GM18508 (cell line): ENCODE measurements at regions not wholly inside any gene's neighbourhood (a gene's known extent, or its start where the extent isn't known, plus 50 kb on each side); places are given as distances from the start of the nearest gene placed in this dataset.

Experiments
- ATAC-seq: cut with Tn5 transposase; IDR thresholded peaks from one replicate; pipeline ENCODE4 v1.9.1; 2021; ENCODE audit warnings: moderate number of reproducible peaks; ENCODE audit not compliant: insufficient read depth, unreplicated experiment

GRCh38 chr14:62126879-62127478 is 364.8 kb downstream of the SNAPC1 start:
- peak; percentile 58 for ATAC-seq

- ATAC-seq, result no peak
Measured at GRCh38 chr14:62130441-62130840, 368.2 kb downstream of the SNAPC1 start.

DNA sequence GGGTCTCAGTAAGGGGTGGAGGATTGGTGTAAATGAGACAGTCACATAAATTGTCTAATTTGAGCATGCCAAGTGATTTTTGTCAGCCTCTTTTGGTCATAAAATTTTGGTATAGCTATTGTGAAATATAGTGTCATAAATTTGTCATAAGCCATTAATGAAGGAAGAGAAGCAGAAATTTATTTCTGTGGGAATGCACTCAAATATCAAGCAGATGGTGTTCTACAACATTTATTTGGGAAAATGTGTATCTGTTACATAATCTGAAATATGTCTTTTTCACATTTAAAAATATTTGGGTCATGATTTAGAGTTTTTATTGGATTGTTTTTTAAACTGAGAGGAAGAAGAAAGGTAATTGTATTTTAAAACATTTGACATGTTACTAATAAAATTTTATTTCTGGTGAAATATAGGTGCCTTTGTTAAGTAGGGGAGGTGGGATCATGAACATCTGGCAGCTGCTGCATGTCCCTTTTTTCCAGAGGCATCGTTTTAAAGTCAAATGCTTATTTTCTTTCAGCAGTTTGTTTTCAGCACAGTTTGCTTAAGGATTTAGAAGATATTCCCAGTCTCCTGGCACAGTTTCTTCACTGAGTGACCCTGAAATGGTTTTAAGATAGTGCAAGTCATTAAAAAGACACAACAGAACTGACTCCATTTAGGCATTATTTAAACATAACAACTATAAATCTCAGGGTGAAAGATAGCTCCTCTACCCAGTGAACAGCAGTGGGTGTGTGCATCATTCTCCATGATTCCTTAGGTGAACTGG is 371.7 kb downstream of the SNAPC1 start:
- no peak for ATAC-seq

GRCh38 chr14:62138593-62138992 is 376.4 kb downstream of the SNAPC1 start:
- ATAC-seq, result no peak

- ATAC-seq, result no peak
Measured at GRCh38 chr14:62141139-62141538, 378.9 kb downstream of the SNAPC1 start.

DNA sequence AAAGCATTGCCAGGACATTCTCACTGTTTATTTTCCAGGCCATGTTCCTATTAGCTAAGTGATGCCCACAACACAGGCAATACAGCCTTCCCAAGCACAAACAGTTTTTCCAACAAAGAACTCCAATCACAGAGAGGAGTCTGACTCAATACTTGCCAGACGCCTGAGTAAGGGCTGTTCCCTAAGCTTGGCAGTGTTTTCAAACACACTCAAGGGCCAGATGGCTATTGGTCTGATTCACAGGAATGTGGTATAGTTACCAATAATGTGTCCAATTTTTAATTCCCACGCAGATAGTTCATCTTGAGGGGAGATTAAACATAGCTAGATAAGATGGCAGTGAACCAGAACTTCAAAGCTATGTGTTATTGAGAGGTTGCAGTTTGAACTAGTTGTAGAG is 381.0 kb downstream of the SNAPC1 start:
- ATAC-seq, result no peak

GRCh38 chr14:62144863-62145262 is 382.6 kb downstream of the SNAPC1 start:
- ATAC-seq, result no peak

DNA sequence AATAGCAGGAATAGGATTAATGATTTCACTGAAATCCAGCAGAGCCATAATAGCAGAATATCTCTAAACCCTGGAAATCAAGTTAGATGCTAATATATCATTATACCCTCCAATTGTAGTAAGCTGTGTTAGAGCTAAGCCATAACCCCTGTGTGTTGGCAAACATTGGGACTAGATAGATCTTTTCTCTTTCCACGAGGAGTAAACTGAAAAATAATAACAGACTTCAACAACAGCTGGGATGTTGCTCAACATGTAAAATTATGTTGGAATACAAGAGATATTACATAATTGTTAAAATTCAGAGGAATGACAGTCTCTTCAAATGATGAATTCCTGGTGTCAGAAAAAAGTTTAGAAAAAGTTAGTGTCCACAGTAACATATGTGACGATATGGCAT is 383.8 kb downstream of the SNAPC1 start:
- ATAC-seq, result no peak

DNA sequence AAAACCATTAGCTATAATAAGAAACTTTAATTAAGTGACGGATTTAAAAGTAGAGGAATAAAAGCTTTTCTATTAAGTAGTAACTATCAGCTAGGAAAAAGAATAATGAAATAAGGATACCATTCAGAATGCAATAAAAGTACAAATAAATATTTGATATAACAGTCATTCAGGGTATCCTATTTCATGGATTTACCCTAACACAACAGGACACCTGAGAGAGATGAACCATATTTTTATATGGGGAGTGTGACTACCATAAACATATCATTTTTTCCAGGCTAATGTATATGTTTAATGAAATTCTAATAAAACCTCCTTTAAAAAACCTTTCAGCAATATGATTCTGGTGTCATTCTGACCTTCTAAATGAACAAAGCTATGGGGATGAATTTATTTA is 393.8 kb downstream of the SNAPC1 start:
- ATAC-seq, result no peak

DNA sequence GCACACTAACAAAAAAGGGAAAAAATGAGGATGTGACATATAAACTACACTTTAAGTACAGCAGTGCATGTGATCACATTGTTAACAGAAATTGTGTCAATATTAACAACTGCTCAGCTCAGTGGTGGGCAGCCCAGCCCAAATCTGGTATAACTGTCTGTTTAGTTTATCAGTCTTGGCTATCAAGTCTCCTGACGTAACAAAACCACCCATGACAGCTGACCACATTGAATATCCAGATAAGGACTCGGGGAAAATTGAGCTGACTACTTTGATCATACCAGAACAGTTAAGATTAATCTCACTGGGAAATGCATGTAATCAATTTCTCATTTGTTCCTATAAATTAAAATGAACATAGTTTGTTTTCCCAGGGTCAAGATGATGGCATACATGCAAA is 396.6 kb downstream of the SNAPC1 start:
- ATAC-seq, result no peak

GRCh38 chr14:62159314-62159713 is 397.1 kb downstream of the SNAPC1 start:
- ATAC-seq, result no peak

DNA sequence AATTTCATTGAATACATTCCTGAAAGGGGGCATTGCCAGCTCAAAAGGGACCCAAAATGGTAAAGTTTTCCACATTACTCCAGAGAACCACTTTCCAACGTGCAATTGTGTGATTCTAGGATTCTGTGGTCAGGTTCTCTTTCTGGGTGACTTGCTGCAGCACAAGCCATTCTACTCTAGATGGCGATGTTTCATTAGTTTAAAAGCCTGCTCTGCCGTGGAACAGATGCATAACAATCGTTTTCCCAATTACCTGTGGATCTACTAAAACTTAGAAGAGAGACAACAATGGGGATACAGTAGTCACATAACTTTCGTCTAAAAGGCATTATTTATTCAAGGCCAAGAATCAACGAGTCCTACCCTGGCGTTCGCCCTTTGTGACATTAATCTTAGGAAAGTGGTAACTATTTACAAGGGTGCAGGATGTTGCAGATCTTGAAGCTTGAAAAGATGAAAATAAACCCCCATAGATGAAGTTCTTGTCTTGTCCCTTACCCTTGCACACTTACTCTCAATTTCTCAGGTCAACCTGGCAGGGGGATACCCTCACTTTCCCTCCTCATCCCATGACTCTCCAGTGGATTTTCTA is 400.9 kb downstream of the SNAPC1 start:
- ATAC-seq, result no peak

DNA sequence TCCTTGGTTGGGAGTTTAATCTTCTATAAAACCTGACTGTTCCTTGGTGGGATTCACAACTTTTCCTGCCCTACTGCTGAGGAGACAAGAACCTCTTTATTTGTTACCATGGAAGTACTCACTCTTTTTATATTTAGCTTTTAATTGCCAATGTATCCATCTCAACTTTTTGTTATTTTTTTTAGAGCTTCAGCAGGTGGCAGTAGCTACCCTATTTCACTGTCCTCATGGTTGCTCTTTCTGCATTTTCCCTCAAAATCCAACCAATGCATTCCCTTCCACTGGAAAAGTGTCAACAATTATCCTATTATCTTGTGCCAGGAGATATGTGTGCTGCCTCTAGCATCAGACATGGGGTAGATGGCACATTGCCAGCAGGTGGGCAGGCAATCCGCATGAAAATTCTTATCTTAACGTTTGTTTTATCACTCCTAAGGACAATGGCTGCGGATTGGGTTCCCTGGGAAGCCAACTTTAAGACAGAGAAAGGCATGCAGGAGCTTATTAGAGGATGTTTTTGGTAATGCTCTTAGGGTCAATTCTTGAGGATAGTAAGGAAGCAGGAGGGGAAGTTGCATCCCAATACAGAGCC is 406.4 kb downstream of the SNAPC1 start:
- ATAC-seq, result no peak

DNA sequence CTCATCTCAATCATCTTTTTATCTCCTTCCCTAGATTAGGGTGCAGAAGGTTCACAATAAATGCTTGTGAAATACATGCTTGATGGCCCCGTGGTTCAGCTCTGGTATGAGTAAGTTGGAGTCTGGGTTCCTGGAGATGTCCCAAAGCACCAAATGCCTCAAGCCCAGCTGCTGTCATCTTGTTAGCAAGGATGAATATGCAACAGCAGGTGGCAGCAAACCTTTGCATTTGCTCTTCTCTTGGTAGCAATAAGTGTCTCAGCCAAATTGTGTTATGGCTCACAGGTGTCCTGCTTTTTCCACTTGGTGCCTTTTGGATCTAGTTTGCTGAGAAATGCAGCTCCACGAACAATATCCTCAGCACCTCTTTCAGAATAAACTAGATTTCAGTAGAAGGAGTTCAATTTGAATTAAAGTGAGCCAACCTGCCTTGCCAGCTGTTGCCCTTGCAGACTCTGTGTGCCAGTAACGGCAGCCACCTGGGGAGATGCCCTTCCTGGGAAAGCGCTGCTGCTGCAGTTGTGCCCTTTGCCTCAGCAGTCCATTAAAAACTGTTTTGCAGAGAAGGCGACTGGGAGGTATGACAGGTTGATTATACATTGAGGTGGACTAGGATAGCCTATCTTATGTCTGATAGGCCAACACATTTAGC is 417.3 kb downstream of the SNAPC1 start:
- no peak for ATAC-seq

GRCh38 chr14:62181591-62181990 is 419.4 kb downstream of the SNAPC1 start:
- no peak for ATAC-seq

DNA sequence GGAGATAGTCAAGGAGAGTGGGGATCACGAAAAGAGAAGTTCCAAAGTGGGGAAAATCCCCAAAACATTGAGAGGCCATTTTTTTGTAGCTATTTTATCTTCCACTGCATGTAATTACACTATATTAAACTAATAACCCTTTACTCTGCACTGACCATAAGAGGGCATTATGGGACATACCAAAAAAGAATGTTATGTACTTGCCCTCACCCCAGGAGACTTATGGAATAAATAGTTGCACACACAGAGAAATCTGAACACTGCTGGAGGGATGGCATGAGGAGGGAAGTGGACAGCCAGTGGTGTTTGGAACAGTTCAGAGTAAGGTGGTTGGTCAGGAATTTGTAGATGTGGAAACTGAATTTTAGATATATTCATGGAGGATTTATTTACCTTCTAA is 422.9 kb downstream of the SNAPC1 start:
- ATAC-seq, result no peak

DNA sequence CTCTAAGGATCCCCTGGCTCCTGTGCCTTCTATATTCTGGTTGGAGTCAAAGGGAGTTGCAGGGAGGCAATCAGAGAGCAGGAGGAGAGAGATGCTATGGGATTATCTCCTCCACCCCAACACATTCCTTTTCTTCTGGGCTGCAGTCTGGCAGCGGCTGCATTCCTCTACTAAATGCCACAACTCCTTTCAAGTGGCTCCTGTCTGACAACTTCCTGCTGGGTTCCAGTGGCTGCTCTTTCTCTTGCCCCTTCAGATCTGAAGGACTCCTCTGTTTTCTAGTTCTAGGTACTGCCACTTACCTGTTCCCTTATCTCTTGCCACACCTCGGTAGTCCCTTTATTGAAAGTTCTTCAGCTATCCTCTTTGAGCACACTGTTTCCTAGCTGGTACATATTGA is 425.0 kb downstream of the SNAPC1 start:
- no peak for ATAC-seq

DNA sequence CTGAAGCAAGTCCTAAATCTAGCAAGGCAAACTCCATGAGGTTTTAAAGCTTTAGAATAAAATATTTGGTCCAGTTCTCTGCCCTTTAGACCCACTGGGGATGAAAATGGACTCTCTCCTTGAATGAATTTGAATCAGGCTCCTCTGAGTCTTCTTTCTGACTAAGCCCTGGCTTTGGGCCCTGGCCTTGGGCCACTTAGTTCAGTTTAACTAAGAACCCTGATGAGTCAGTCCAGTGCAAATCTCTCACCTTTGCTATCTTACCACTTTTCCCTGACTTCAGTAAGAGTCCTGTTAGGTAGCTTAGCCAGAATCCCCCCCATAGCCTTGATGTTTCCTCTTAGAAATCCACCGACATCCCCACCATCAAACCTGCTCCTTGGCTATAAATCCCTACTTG is 427.5 kb downstream of the SNAPC1 start:
- no peak for ATAC-seq

DNA sequence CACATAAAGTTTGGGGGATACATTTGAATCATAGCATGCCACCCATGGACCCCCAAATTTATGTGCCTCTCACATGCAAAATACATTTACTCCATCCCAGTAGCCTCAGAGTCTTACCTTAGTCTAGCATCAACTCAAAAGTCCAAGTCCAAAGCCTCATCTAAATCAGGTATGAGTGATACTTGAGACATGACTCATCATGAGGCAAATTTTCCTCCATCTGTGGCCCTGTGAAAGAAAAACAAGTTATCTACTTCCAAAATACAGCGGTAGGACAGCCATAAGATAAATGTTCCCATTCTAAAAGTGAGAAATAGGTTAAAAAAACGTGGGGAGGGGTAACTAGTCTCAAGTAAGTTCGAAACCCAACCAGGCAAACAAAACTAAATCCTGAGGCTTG is 444.2 kb downstream of the SNAPC1 start:
- ATAC-seq, result no peak

DNA sequence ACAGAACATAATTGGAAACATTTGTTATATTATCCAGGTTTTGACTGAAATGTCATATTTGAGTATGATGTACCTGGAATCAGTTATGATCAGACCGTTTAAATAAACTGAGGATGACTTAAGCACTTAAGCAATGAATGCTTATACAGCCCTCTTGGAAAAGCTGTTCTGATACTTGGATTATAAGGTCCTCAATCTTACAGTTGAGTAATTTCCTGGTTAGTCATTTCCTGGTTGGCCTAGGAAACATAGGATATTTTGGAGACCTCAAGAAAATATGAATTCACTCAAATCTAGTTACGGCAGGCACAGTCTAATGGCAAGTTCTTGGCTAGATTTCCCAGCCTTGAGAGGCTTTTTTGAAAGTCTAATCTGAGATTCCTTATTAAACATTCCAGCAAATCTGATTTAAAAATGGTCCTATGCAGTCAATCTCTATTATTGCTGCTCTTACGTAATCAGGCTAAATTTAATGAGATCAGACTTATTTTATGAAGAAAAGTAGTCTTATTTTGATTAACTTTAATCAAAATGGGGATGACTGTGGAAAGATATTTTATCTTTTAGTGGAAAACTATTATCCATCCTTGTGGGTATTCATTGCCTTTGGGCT is 447.2 kb downstream of the SNAPC1 start:
- ATAC-seq, result no peak

DNA sequence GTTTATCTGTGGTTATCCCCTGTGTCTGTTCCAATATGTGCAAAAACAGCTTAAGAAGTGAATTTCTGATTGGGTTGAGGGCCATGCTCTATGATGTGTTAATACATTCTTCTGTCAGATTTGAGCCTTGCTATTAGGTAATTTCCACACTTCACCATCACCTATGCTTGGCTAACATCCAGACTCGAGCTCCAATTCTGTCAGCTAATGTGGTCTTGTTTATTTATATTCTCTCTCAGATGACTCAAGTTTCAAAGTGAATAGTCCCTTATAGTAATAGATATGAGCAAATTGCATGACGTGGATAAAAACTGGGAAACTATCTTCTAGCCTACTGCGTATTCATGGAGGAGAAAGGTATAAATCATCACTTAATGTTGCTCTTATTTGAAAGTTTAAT is 451.3 kb downstream of the SNAPC1 start:
- no peak for ATAC-seq
